ENCODE measurements at regions not wholly inside any gene's neighbourhood (a gene's known extent, or its start where the extent isn't known, plus 50 kb on each side); places are given as distances from the start of the nearest gene placed in this dataset.

DNA sequence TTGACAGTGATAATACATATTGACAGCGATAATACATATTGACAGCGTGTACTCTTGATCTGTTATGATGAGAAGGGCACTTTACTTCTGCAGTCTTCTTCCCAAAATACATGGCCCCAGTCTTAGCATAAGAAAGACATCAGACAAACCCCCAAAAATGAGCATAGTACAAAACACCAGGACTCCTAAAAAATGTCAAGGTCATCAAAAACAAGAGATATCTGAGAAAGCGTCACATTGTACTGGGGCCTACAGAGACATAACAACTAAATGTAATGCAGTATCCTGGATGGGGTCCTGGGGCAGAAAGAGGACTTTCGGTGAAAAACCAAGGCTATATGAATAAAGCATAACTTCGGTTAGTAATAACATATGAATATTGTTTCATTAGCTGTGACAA lies 731.5 kb upstream of the SGCG start (continued):
- TF ChIP-seq, protein P1, sequence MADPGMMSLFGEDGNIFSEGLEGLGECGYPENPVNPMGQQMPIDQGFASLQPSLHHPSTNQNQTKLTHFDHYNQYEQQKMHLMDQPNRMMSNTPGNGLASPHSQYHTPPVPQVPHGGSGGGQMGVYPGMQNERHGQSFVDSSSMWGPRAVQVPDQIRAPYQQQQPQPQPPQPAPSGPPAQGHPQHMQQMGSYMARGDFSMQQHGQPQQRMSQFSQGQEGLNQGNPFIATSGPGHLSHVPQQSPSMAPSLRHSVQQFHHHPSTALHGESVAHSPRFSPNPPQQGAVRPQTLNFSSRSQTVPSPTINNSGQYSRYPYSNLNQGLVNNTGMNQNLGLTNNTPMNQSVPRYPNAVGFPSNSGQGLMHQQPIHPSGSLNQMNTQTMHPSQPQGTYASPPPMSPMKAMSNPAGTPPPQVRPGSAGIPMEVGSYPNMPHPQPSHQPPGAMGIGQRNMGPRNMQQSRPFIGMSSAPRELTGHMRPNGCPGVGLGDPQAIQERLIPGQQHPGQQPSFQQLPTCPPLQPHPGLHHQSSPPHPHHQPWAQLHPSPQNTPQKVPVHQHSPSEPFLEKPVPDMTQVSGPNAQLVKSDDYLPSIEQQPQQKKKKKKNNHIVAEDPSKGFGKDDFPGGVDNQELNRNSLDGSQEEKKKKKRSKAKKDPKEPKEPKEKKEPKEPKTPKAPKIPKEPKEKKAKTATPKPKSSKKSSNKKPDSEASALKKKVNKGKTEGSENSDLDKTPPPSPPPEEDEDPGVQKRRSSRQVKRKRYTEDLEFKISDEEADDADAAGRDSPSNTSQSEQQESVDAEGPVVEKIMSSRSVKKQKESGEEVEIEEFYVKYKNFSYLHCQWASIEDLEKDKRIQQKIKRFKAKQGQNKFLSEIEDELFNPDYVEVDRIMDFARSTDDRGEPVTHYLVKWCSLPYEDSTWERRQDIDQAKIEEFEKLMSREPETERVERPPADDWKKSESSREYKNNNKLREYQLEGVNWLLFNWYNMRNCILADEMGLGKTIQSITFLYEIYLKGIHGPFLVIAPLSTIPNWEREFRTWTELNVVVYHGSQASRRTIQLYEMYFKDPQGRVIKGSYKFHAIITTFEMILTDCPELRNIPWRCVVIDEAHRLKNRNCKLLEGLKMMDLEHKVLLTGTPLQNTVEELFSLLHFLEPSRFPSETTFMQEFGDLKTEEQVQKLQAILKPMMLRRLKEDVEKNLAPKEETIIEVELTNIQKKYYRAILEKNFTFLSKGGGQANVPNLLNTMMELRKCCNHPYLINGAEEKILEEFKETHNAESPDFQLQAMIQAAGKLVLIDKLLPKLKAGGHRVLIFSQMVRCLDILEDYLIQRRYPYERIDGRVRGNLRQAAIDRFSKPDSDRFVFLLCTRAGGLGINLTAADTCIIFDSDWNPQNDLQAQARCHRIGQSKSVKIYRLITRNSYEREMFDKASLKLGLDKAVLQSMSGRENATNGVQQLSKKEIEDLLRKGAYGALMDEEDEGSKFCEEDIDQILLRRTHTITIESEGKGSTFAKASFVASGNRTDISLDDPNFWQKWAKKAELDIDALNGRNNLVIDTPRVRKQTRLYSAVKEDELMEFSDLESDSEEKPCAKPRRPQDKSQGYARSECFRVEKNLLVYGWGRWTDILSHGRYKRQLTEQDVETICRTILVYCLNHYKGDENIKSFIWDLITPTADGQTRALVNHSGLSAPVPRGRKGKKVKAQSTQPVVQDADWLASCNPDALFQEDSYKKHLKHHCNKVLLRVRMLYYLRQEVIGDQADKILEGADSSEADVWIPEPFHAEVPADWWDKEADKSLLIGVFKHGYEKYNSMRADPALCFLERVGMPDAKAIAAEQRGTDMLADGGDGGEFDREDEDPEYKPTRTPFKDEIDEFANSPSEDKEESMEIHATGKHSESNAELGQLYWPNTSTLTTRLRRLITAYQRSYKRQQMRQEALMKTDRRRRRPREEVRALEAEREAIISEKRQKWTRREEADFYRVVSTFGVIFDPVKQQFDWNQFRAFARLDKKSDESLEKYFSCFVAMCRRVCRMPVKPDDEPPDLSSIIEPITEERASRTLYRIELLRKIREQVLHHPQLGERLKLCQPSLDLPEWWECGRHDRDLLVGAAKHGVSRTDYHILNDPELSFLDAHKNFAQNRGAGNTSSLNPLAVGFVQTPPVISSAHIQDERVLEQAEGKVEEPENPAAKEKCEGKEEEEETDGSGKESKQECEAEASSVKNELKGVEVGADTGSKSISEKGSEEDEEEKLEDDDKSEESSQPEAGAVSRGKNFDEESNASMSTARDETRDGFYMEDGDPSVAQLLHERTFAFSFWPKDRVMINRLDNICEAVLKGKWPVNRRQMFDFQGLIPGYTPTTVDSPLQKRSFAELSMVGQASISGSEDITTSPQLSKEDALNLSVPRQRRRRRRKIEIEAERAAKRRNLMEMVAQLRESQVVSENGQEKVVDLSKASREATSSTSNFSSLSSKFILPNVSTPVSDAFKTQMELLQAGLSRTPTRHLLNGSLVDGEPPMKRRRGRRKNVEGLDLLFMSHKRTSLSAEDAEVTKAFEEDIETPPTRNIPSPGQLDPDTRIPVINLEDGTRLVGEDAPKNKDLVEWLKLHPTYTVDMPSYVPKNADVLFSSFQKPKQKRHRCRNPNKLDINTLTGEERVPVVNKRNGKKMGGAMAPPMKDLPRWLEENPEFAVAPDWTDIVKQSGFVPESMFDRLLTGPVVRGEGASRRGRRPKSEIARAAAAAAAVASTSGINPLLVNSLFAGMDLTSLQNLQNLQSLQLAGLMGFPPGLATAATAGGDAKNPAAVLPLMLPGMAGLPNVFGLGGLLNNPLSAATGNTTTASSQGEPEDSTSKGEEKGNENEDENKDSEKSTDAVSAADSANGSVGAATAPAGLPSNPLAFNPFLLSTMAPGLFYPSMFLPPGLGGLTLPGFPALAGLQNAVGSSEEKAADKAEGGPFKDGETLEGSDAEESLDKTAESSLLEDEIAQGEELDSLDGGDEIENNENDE (IDR thresholded peaks at IDR 0.05; ENCODE audit: insufficient replicate concordance, low read length) = no peak
- TF ChIP-seq HDAC6 (IDR thresholded peaks at IDR 0.05; ENCODE audit: low read depth, low read length) = no peak
